HG03280 (cell line): ENCODE measurements at regions not wholly inside any gene's neighbourhood (a gene's known extent, or its start where the extent isn't known, plus 50 kb on each side); places are given as distances from the start of the nearest gene placed in this dataset.

Source experiments
- ATAC-seq: cut with Tn5 transposase; IDR thresholded peaks from one replicate; pipeline ENCODE4 v1.9.1; 2021; ENCODE audit warnings: mild to moderate bottlenecking, moderate library complexity; ENCODE audit not compliant: unreplicated experiment

DNA sequence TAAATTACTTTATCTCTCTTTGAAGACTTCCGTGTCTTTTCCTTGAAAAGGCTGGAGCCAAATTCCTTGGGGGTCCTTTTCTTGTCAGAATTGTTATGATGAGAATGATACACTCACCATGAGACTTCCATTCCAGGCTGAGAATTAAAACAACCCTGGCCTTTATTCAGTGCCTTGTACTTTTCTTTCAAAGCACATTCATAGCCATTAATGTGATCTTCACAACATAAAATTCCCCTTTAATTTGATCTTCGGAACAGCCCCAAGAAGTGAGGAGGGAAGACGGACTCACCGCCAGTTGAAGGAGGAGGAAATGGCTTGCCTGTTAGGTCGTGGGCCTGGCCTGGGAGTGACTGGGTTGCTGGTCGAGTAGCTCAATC is 127.3 kb downstream of the DDX1 start:
- ATAC-seq, result no peak

DNA sequence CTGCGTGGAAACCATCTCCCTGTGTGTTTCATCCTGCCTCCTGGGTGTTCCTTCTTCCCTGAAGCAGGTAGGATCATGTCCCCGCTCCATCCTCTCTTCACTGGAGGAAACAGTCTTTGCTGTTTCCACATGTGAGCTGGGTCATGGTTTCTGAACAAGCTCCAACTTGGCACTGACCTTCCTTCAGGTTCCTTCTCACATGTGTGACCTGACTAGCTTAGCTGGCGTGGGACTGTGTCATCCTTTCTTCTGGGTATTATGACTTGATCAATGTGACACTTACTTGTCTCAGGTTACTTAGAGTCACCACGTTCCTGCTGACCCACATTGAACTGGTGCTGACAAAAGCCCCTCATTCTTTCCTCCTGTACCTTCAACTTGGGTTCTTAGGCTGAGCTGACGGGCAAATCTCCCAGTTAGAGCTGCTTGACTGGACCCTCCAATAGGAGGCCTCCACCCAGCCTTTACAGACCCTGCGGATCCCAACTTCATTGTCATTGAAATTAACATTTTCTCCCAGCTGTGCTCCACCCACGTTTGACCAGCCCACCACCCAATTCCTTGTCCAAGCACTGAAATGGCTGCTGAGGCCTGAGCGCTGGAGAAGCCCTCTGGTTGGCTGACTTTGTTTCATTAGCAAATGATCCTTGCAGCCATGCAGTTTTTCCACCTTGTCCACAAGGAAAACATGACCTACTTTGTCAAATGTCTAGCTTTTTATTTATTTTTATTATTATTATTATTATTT is 128.1 kb downstream of the DDX1 start:
- no peak for ATAC-seq

DNA sequence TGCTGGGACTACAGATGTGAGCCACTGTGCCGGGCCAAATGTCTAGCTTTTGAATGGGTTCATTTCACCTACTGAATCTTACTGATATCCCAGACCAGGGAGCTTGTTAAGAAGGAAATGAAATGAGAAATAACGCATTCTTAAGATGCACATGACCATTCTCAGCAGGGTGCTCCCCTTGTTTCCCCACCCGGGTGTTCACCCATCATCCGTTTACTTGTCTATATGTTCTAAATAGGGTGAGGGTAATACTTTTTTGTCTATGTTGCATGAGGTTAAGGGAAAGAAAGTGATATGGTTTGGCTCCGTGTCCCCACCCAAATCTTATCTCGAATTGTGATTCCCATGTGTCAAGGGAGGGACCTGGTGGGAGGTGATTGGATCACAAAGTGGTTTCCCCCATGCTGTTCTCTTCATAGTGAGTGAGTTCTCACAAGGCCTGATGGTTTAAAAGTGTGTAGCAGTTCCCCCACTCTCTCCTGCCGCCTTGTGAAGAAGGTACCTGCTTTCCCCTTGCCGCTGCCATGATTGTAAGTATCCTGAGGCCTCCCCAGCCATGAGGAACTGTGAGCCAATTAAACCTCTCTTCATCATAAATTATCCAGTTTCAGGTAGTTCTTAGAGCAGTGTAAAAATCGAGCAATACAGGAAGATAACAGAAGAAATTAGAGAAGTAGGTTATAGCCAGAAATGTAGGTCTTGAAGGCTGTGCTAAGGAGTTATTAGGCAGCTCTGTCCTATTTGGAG is 129.1 kb downstream of the DDX1 start:
- ATAC-seq, result no peak

- ATAC-seq, result no peak
These were observed 129.9 kb downstream of the DDX1 start for GRCh38 chr2:15721411-15722067.

DNA sequence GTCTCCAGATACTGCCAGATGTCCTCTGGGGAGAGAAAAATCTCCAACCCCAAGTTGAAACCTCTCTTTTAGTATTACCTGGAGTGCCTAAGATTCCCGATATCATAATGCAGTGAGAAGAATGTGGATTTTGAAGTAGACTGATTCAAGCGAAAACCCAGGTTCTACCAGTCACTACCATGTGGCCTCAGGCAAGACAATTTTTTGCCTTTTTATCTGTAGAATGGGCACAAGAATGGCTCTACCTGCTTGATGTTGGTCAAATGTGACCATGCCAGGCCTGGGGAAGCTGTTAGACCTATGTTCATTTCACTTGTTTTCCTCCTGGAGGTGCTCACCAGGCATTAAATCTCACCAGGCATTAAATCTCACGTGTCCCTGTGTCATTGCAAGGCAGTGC is 131.3 kb downstream of the DDX1 start:
- no peak for ATAC-seq

- no peak for ATAC-seq
These were observed 132.6 kb downstream of the DDX1 start for GRCh38 chr2:15724235-15724634.

DNA sequence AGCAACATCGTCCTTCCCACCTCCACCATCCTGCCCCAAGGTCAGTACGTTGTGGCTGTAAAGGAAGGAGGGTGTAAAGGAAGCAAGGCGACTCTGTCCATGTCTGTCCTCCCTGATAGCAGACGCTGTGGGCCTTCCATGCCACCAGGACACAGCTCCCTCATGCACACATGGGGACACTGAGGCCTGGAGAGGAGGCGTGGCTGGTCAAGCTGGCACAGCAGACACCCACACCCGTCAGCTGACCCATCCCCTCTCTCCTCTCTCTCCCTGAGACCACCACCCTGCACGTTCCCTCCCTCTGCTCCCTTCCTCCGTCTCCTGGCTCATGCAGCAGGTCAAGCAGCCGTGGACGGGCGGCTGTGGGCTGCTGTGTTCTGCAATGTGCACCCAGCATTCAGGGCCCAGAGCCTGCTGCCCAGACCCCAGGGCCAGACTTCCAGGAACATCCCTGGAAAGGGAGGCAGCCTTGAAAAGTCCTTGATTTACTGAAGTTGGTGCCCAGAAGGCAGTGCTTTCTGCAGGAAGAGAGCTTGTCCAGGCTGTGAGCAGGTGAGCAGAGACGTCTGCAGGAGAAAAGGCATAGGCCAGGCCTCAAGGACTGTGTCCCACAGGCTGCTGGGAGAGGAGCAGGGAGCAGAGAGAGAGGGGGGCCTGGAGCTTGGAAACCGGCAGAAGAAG is 133.6 kb downstream of the DDX1 start:
- no peak for ATAC-seq

- no peak for ATAC-seq
These were observed 134.1 kb downstream of the DDX1 start for GRCh38 chr2:15725782-15726112.

GRCh38 chr2:15726321-15727057 is 134.8 kb downstream of the DDX1 start:
- ATAC-seq, result no peak

DNA sequence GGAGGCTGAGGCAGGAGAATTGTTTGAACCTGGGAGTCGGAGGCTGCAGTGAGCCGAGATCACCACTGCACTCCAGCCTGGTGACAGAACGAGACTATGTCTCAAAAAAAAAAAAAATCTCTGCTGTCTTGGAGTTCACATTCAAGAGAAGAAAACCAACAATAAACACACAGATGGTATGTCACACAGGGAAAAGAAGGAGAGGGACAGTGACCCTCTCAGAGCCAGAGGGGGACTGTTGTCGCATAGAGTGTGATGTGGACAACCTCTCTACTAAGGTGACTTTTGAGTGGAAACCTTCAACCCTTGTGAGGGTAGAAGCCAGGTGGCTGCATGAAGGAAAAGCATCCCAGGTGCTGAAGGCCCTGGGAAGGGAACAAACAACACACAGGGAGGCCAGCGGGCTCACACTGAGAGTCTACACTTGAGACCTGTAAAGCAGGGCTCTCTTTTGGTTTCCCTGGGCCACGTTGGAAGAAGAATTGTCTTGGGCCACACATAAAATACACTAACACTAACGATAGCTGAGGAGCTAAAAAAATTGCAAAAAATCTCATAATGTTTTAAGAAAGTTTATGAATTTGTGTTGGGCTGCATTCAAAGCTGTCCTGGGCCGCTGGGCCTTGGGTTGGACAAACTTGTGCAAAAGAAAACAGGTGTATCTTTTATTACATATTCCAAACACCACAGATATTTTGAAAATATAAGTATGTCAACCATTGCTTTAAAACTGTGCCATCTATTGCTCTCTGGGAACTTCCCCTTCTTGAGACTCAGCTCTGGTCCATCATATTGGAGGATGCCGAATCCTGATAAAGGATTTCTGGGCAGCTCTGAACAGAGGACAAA is 136.0 kb downstream of the DDX1 start:
- no peak for ATAC-seq

- no peak for ATAC-seq
These were observed 136.7 kb downstream of the DDX1 start for GRCh38 chr2:15728245-15728938.

GRCh38 chr2:15729001-15729400 is 137.3 kb downstream of the DDX1 start:
- ATAC-seq, result no peak

GRCh38 chr2:15729709-15730544 is 138.3 kb downstream of the DDX1 start:
- no peak for ATAC-seq

DNA sequence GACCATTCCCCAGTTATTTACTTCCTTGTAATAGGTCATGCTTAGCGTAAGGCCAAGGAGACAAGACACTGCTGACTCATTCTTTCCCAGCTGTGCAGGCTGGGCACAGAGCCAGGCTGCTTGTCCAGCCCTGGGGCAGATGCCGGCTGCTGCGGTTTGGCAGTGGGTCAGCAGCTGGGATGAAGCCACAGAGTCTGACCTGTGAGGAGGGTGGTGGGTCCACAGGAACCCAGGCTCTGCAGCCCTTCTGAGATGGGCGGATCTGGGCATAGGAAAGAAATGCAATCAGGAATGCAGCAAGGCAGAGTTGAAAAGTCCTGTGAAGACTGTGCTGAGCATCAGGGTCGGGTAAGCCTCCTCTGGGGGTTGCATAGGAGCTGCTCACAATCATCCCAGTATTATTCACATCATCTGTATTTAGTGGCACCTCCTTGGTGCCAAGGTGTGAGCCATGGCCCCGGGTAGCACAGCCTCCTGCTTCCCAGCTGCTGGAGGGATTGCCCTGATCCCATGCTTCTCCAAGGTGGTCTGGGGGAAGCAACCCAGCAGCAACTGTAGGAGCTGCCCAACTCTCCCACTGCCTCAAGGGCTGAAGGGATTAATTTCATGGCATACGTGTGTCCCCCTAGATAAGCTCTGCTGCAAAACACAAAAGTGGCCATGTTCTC is 139.0 kb downstream of the DDX1 start:
- no peak for ATAC-seq

DNA sequence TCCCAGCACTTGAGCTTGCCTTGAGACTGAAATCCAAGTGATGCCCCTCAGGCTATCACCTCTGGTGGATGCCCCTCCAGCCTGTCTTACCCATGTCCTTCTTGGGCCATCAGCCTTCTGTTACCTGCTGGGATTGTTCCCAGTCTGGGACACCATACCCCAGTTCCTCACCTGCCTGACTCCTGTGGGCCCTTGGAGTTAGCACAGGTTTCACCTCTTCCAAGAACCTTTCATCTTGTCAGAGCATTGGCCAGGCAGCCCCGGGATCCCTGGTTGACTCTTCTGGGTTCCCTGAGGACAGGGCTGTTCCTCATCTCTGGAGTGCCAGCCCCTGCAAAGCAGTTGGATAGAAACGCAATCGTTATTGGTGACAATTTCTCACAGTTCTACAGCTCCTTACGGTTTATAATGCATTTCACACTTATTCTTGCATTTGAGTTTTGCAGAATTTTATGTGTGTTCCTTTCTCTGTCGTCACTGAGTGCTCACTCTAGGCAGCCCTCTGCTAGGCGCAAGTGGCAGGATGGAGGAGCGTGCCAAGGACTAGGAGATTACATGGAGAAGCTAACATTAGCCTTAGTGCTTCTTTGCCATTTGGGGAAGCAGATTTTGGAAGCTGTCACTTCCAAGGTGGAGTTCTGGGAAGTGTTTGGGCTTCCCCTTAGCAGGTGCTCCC is 139.7 kb downstream of the DDX1 start:
- ATAC-seq, result no peak

DNA sequence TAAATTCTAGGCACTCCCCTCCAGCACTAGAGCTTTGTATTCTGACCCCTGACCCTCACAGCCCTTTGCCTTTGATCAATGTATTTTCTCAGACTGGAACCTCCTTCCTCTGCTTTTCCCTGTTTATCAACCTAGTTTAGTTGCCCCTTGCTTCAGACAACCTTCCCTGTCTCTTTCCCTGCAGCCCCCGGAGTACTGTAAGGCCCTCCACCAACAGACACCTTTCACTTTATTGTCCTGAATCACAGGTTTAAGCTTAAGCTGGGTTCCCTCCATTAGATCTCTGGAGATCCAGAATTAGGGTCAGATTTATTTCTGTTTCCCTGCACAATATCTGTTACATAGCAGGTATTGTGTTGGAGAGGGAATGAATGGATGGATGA is 140.2 kb downstream of the DDX1 start:
- ATAC-seq, result no peak

GRCh38 chr2:15732341-15733077 is 140.8 kb downstream of the DDX1 start:
- ATAC-seq, result peak; percentile 96
